ENCODE measurements at regions not wholly inside any gene's neighbourhood (a gene's known extent, or its start where the extent isn't known, plus 50 kb on each side); places are given as distances from the start of the nearest gene placed in this dataset.

- TF ChIP-seq POLR2A (IDR thresholded peaks at IDR 0.05) (no peak), CTCF (IDR thresholded peaks at IDR 0.05) (no peak)
Observed at GRCh38 chr10:88194961-88195367, 331.5 kb downstream of the PTEN start.

Data from Peyer's patch (tissue), 4 donors.